Fibroblast of mammary gland (primary cell): ENCODE measurements at regions not wholly inside any gene's neighbourhood (a gene's known extent, or its start where the extent isn't known, plus 50 kb on each side); places are given as distances from the start of the nearest gene placed in this dataset.

Experiments used
- DNase-seq: peaks from one replicate; pipeline ENCODE4 v3.0.0-alpha.2; 2010; ENCODE audit warnings: low read depth
- H3K4me3 ChIP-seq: 2 replicates; pipeline ENCODE4 v1.5.1; 2011; ENCODE audit warnings: low read depth, mild to moderate bottlenecking, low read length, moderate library complexity; ENCODE audit not compliant: control insufficient read depth
- TF ChIP-seq, protein P1 (sequence below): conservative IDR thresholded peaks from 2 replicates; pipeline ENCODE4 v1.5.1; 2011; ENCODE audit warnings: low read depth, low read length, inconsistent platforms; ENCODE audit not compliant: control insufficient read depth, insufficient read depth

DNA sequence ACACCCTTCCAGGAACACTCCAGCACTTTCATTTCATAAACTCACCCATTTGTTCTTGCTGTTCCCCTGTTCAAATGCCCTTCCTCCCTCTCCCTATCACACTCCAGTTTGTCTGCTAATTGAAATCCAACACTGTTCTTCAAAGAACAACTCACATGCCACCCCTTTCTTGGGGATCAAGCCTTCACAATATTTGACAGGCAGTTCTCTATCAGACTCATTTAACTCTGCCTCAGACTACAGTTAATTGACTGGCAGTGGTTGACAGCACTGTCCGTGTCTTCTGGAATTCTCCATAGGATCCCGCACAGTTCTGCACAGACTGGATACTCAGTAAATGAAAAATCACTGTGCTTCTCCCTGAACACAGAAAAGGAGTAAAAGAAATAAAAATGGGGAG is 87.8 kb downstream of the PMP22 start:
- no peak for DNase-seq
- no peak overlapping the region for H3K4me3 ChIP-seq
- TF ChIP-seq, protein P1, sequence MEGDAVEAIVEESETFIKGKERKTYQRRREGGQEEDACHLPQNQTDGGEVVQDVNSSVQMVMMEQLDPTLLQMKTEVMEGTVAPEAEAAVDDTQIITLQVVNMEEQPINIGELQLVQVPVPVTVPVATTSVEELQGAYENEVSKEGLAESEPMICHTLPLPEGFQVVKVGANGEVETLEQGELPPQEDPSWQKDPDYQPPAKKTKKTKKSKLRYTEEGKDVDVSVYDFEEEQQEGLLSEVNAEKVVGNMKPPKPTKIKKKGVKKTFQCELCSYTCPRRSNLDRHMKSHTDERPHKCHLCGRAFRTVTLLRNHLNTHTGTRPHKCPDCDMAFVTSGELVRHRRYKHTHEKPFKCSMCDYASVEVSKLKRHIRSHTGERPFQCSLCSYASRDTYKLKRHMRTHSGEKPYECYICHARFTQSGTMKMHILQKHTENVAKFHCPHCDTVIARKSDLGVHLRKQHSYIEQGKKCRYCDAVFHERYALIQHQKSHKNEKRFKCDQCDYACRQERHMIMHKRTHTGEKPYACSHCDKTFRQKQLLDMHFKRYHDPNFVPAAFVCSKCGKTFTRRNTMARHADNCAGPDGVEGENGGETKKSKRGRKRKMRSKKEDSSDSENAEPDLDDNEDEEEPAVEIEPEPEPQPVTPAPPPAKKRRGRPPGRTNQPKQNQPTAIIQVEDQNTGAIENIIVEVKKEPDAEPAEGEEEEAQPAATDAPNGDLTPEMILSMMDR, result no peak

DNA sequence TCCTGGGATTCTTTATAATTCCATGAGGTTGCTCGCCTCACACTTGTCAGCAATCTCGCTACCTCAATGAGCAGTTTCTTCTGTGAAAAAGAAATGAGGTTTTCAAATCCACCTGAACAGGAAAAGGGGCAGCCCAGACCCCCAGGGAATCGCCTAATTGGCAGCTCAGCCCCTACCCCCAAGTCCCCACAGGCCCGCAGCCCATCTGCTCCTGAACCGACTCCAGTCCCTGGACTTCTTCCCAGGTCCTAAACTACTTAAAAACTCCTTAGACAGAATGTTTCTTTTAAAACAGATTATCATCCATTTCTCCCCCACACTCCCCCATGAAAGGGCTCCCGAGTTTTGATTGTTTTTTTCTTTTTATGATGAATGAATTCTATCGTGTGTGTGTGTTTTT is 89.8 kb downstream of the PMP22 start:
- no peak overlapping the region for H3K4me3 ChIP-seq
- TF ChIP-seq, protein P1, result no peak
- no peak for DNase-seq

- H3K4me3 ChIP-seq, result no peak overlapping the region
- TF ChIP-seq, protein P1, result peak; percentile 98
- peak; percentile 78 for DNase-seq
Observed at GRCh38 chr17:15171167-15172047, 93.7 kb downstream of the PMP22 start.

- H3K4me3 ChIP-seq, result no peak overlapping the region
- peak; percentile 62 for DNase-seq
- TF ChIP-seq, protein P1, result no peak
Observed at GRCh38 chr17:15169676-15170075, 95.5 kb downstream of the PMP22 start.

- DNase-seq, result no peak
- H3K4me3 ChIP-seq, result no peak overlapping the region
- TF ChIP-seq, protein P1, result no peak
Observed at GRCh38 chr17:15168379-15168778, 96.7 kb downstream of the PMP22 start.

- TF ChIP-seq, protein P1, result no peak
- DNase-seq, result no peak
Observed at GRCh38 chr17:15161395-15161794, 103.7 kb downstream of the PMP22 start.

More at GRCh38 chr17:15161395-15161794, 103.7 kb downstream of the PMP22 start:
- no peak overlapping the region for H3K4me3 ChIP-seq
